H1 (cell line): ENCODE measurements at regions not wholly inside any gene's neighbourhood (a gene's known extent, or its start where the extent isn't known, plus 50 kb on each side); places are given as distances from the start of the nearest gene placed in this dataset.

Experiments used
- ASH2L ChIP-seq: fragments of 200-600, 300-600 bp; sonication (generic); IDR thresholded peaks from one replicate; pipeline ENCODE4 v1.7.1; 2017; ENCODE audit warnings: low read length
- CBX8 ChIP-seq: fragments of 300-800, 300-1000 bp; sonication (generic); IDR thresholded peaks from 2 replicates; pipeline ENCODE4 v1.7.1; 2016; ENCODE audit warnings: low read depth, low read length, borderline replicate concordance
- KDM4A ChIP-seq: IDR thresholded peaks from one replicate; pipeline ENCODE4 v1.7.1; 2012; ENCODE audit warnings: low read depth, mild to moderate bottlenecking, moderate library complexity, low read length, inconsistent platforms; ENCODE audit not compliant: severe bottlenecking
- NANOG ChIP-seq: IDR thresholded peaks from 2 replicates; pipeline ENCODE4 v1.6.1; 2011; ENCODE audit warnings: low read length, low read depth, mild to moderate bottlenecking, inconsistent platforms; ENCODE audit not compliant: insufficient read depth, poor library complexity, severe bottlenecking
- POU5F1 ChIP-seq: IDR thresholded peaks from 2 replicates; pipeline ENCODE4 v1.6.1; 2011; ENCODE audit warnings: low read depth, mild to moderate bottlenecking, low read length, moderate library complexity
- RFX5 ChIP-seq: IDR thresholded peaks from 2 replicates; pipeline ENCODE4 v1.6.1; 2011; ENCODE audit warnings: low read depth, low read length, improper control_type of control experiment, borderline replicate concordance
- ZNF274 ChIP-seq: IDR thresholded peaks from 2 replicates; pipeline ENCODE4 v1.7.0; 2012; ENCODE audit warnings: low read length, borderline replicate concordance; ENCODE audit errors: extremely low read depth
- TF ChIP-seq, protein P1 (sequence below): fragments of 300-600 bp; sonication (generic); IDR thresholded peaks from 2 replicates; pipeline ENCODE4 v1.7.1; 2012; ENCODE audit warnings: low read length, moderate library complexity, mild to moderate bottlenecking, inconsistent platforms; ENCODE audit not compliant: insufficient replicate concordance
- TF ChIP-seq, protein P2 (sequence below): IDR thresholded peaks from 2 replicates; pipeline ENCODE4 v1.6.1; 2012; ENCODE audit warnings: low read length, inconsistent platforms

DNA sequence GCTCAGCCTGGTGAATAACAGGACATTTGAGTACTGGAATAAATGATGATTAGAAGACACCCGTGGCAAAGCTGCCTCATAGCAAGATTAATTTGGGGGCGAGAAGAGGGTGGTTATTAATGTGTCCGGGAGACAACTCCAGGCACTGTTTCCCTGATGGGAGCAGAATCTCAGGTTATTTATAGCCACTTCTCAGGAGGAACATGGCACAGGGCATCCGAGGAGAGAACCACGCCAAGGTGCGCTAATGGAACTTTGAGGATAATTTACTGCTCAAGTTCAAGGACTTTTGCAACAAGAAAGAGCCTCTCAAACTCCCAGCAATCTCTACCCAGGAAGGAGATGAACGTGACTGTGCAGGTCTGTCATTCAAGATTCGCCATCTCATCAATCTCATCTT, 362.5 kb upstream of the ERCC4 start (continued):
- TF ChIP-seq, protein P1, sequence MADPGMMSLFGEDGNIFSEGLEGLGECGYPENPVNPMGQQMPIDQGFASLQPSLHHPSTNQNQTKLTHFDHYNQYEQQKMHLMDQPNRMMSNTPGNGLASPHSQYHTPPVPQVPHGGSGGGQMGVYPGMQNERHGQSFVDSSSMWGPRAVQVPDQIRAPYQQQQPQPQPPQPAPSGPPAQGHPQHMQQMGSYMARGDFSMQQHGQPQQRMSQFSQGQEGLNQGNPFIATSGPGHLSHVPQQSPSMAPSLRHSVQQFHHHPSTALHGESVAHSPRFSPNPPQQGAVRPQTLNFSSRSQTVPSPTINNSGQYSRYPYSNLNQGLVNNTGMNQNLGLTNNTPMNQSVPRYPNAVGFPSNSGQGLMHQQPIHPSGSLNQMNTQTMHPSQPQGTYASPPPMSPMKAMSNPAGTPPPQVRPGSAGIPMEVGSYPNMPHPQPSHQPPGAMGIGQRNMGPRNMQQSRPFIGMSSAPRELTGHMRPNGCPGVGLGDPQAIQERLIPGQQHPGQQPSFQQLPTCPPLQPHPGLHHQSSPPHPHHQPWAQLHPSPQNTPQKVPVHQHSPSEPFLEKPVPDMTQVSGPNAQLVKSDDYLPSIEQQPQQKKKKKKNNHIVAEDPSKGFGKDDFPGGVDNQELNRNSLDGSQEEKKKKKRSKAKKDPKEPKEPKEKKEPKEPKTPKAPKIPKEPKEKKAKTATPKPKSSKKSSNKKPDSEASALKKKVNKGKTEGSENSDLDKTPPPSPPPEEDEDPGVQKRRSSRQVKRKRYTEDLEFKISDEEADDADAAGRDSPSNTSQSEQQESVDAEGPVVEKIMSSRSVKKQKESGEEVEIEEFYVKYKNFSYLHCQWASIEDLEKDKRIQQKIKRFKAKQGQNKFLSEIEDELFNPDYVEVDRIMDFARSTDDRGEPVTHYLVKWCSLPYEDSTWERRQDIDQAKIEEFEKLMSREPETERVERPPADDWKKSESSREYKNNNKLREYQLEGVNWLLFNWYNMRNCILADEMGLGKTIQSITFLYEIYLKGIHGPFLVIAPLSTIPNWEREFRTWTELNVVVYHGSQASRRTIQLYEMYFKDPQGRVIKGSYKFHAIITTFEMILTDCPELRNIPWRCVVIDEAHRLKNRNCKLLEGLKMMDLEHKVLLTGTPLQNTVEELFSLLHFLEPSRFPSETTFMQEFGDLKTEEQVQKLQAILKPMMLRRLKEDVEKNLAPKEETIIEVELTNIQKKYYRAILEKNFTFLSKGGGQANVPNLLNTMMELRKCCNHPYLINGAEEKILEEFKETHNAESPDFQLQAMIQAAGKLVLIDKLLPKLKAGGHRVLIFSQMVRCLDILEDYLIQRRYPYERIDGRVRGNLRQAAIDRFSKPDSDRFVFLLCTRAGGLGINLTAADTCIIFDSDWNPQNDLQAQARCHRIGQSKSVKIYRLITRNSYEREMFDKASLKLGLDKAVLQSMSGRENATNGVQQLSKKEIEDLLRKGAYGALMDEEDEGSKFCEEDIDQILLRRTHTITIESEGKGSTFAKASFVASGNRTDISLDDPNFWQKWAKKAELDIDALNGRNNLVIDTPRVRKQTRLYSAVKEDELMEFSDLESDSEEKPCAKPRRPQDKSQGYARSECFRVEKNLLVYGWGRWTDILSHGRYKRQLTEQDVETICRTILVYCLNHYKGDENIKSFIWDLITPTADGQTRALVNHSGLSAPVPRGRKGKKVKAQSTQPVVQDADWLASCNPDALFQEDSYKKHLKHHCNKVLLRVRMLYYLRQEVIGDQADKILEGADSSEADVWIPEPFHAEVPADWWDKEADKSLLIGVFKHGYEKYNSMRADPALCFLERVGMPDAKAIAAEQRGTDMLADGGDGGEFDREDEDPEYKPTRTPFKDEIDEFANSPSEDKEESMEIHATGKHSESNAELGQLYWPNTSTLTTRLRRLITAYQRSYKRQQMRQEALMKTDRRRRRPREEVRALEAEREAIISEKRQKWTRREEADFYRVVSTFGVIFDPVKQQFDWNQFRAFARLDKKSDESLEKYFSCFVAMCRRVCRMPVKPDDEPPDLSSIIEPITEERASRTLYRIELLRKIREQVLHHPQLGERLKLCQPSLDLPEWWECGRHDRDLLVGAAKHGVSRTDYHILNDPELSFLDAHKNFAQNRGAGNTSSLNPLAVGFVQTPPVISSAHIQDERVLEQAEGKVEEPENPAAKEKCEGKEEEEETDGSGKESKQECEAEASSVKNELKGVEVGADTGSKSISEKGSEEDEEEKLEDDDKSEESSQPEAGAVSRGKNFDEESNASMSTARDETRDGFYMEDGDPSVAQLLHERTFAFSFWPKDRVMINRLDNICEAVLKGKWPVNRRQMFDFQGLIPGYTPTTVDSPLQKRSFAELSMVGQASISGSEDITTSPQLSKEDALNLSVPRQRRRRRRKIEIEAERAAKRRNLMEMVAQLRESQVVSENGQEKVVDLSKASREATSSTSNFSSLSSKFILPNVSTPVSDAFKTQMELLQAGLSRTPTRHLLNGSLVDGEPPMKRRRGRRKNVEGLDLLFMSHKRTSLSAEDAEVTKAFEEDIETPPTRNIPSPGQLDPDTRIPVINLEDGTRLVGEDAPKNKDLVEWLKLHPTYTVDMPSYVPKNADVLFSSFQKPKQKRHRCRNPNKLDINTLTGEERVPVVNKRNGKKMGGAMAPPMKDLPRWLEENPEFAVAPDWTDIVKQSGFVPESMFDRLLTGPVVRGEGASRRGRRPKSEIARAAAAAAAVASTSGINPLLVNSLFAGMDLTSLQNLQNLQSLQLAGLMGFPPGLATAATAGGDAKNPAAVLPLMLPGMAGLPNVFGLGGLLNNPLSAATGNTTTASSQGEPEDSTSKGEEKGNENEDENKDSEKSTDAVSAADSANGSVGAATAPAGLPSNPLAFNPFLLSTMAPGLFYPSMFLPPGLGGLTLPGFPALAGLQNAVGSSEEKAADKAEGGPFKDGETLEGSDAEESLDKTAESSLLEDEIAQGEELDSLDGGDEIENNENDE: no peak
- TF ChIP-seq KDM4A (no peak), POU5F1 (no peak), CBX8 (no peak), ZNF274 (no peak), NANOG (no peak), RFX5 (no peak), ASH2L (no peak)
- TF ChIP-seq, protein P2, sequence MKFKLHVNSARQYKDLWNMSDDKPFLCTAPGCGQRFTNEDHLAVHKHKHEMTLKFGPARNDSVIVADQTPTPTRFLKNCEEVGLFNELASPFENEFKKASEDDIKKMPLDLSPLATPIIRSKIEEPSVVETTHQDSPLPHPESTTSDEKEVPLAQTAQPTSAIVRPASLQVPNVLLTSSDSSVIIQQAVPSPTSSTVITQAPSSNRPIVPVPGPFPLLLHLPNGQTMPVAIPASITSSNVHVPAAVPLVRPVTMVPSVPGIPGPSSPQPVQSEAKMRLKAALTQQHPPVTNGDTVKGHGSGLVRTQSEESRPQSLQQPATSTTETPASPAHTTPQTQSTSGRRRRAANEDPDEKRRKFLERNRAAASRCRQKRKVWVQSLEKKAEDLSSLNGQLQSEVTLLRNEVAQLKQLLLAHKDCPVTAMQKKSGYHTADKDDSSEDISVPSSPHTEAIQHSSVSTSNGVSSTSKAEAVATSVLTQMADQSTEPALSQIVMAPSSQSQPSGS: no peak
- TF ChIP-seq, all 59 proteins: peak for 0
